ENCODE measurements at regions not wholly inside any gene's neighbourhood (a gene's known extent, or its start where the extent isn't known, plus 50 kb on each side); places are given as distances from the start of the nearest gene placed in this dataset.

GRCh38 chr6:8223678-8224077, 121.3 kb upstream of the EEF1E1 start:
- Mint-ChIP-seq H3K27ac (no peak overlapping the region), H3K9me3 (ENCODE audit: low read depth) (no peaks in the 10 kb centered on the region), H3K27me3 (no peaks in the 10 kb centered on the region), H3K4me1 (no peaks in the 10 kb centered on the region), H3K36me3 (no peaks in the 10 kb centered on the region), H3K4me3 (no peak overlapping the region)
- no peak for ATAC-seq
- no peak for DNase-seq
- CTCF ChIA-PET: no interaction called here

DNA sequence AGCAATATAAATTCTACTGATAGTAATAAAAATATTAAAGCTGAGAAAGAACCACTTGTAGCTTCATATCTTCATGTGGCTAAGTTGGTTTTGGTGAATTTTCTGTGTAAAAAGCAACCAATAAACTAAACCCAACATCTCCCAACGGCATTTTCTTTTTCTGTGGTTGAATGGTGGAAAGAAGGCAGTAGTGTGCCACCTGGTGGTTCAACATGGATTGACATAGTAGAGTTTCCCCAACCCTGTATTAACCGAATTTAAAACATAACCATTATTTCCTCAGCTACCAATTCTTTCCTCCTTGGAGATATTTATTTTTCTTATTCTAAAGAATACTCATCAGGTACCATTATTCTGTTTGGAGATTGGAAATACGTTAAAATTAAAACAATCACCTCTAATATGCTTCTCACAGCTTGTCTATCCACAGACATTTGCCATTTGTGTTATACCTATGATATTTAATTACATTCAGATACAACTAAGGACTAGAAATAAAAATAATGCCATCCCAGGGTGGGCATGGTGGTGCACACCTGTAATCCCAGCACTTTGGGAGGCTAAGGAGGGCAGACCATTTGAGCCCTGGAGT, 117.1 kb upstream of the EEF1E1 start:
- H3K4me3 Mint-ChIP-seq: no peak overlapping the region
- DNase-seq (peak; percentile 43), ATAC-seq (peak; percentile 42)
- H3K9me3 Mint-ChIP-seq (ENCODE audit: low read depth): no peaks in the 10 kb centered on the region
- H3K27ac Mint-ChIP-seq: no peak overlapping the region
- no peaks in the 10 kb centered on the region for H3K27me3 Mint-ChIP-seq
- CTCF ChIA-PET: interaction anchor here (0.9 to 2.6 kb wide), 16 partner anchors 9 to 498 kb away, joined by 3 to 37 read pairs (median 5); partner anchors contain the start of genes BMP6 and EEF1E1
- no peaks in the 10 kb centered on the region for H3K4me1 Mint-ChIP-seq
- no peaks in the 10 kb centered on the region for H3K36me3 Mint-ChIP-seq

- ATAC-seq (no peak), DNase-seq (no peak)
- Mint-ChIP-seq H3K9me3 (ENCODE audit: low read depth) (no peaks in the 10 kb centered on the region), H3K36me3 (no peaks in the 10 kb centered on the region), H3K27ac (no peak overlapping the region), H3K4me1 (no peaks in the 10 kb centered on the region), H3K27me3 (no peaks in the 10 kb centered on the region), H3K4me3 (no peak overlapping the region)
- CTCF ChIA-PET: interaction anchor here (0.9 to 2.6 kb wide), 17 partner anchors 8 to 497 kb away, joined by 3 to 37 read pairs (median 5); partner anchors contain the start of genes BMP6 and EEF1E1
These were observed 116.5 kb upstream of the EEF1E1 start for GRCh38 chr6:8218861-8219260.

- CTCF ChIA-PET: no interaction called here
- Mint-ChIP-seq H3K4me3 (no peak overlapping the region), H3K36me3 (no peaks in the 10 kb centered on the region), H3K9me3 (ENCODE audit: low read depth) (no peaks in the 10 kb centered on the region), H3K27ac (no peak overlapping the region), H3K27me3 (peaks cover 2% of the 10 kb centered on the region), H3K4me1 (no peaks in the 10 kb centered on the region)
- DNase-seq: no peak
- ATAC-seq: no peak
These were observed 113.3 kb upstream of the EEF1E1 start for GRCh38 chr6:8215631-8216030.

- Mint-ChIP-seq H3K9me3 (ENCODE audit: low read depth) (no peaks in the 10 kb centered on the region), H3K4me1 (no peaks in the 10 kb centered on the region), H3K4me3 (no peak overlapping the region), H3K36me3 (no peaks in the 10 kb centered on the region), H3K27me3 (peaks cover 2% of the 10 kb centered on the region), H3K27ac (no peak overlapping the region)
- DNase-seq: no peak
- CTCF ChIA-PET: no interaction called here
- no peak for ATAC-seq
These were observed 111.6 kb upstream of the EEF1E1 start for GRCh38 chr6:8213995-8214394.

DNA sequence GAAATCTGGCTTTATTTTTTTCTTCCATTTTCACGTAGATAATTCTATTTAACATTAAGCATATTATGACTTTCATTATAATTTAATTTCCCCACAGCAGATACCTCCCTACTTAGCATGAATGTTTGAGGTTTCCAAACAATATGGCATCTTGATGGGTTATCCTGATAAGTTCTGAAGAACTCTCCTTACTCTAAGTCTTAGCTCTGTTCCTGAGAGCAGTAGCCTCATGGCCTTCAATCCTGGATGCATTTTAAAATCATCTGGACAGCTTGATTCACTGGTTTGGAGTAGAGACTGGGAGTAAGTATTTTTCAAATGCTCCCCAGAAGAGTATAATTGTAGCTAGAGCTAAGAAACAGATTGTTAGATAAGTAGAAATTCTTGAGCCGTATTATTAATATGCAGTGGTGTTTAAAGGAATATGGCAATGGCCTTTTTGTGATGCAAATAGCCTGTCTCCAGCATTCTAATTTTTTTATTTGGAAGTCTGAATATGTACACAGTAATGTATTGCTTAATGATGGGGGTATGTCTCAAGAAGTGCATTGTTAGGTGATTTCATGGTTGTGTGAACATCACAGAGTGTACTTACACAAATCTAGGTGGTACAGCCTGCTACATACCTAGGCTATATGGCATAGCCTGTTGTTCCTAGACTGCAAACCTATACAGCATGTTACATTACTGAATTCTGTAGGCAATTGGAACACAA, 110.5 kb upstream of the EEF1E1 start:
- Mint-ChIP-seq H3K27ac (no peak overlapping the region), H3K4me1 (no peaks in the 10 kb centered on the region), H3K36me3 (no peaks in the 10 kb centered on the region), H3K27me3 (peaks cover 4% of the 10 kb centered on the region), H3K4me3 (no peak overlapping the region), H3K9me3 (ENCODE audit: low read depth) (no peaks in the 10 kb centered on the region)
- CTCF ChIA-PET: no interaction called here
- ATAC-seq (no peak), DNase-seq (no peak)

GRCh38 chr6:8207869-8208191, 105.5 kb upstream of the EEF1E1 start:
- no peak overlapping the region for H3K27ac Mint-ChIP-seq
- CTCF ChIA-PET: interaction anchor here (1.1 kb wide), 1 partner anchor 11 kb away, joined by 4 read pairs; no protein-coding TSS in a partner anchor

DNA sequence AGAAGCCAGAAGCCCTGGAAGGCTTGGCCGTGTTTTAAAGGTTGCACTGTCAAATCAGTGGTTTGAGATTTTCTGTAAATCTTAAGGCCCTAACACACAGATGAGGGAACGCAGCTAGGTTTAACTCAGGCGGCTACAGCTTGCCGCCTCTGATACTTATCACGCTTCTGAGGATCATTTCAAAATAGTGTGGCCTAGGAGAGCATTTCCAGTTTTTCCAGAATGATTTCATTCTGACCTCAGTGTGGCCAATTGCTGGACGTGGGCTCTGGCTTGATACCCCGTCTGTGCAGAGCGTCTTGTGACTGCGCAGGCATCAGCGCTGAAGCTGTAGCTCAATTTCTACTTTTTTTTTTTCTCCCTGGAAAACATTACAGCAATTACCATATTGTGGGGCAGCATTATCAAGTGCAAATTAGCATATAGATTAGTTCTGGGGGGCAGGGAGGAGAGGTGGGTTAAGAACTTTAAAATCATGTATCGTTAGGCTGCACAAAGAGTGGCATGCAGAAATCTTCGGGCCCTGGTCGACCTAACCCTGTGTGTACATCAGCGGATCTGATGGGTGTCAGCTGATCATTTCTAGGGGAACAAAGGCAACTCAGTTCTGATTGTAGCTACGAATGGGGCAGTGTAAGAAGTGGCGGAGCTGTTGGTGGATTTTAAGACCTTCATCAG, 105.0 kb upstream of the EEF1E1 start:
- Mint-ChIP-seq H3K4me1 (no peaks in the 10 kb centered on the region), H3K27ac (no peak overlapping the region), H3K4me3 (no peak overlapping the region), H3K9me3 (ENCODE audit: low read depth) (no peaks in the 10 kb centered on the region), H3K36me3 (no peaks in the 10 kb centered on the region), H3K27me3 (peaks cover 2% of the 10 kb centered on the region)
- ATAC-seq (no peak), DNase-seq (no peak)
- CTCF ChIA-PET: interaction anchor here (1.1 kb wide), 1 partner anchor 11 kb away, joined by 4 read pairs; no protein-coding TSS in a partner anchor

More at GRCh38 chr6:8207869-8208191, 105.5 kb upstream of the EEF1E1 start:
- no peak for ATAC-seq
- Mint-ChIP-seq H3K36me3 (no peaks in the 10 kb centered on the region), H3K27me3 (peaks cover 2% of the 10 kb centered on the region), H3K4me1 (no peaks in the 10 kb centered on the region), H3K9me3 (ENCODE audit: low read depth) (no peaks in the 10 kb centered on the region), H3K4me3 (no peak overlapping the region)
- DNase-seq: no peak

GRCh38 chr6:8203337-8203736, 101.0 kb upstream of the EEF1E1 start:
- DNase-seq (no peak), ATAC-seq (no peak)
- Mint-ChIP-seq H3K36me3 (no peaks in the 10 kb centered on the region), H3K9me3 (ENCODE audit: low read depth) (no peaks in the 10 kb centered on the region), H3K4me3 (no peak overlapping the region), H3K27ac (no peak overlapping the region), H3K27me3 (peaks cover 1% of the 10 kb centered on the region), H3K4me1 (no peaks in the 10 kb centered on the region)
- CTCF ChIA-PET: no interaction called here

DNA sequence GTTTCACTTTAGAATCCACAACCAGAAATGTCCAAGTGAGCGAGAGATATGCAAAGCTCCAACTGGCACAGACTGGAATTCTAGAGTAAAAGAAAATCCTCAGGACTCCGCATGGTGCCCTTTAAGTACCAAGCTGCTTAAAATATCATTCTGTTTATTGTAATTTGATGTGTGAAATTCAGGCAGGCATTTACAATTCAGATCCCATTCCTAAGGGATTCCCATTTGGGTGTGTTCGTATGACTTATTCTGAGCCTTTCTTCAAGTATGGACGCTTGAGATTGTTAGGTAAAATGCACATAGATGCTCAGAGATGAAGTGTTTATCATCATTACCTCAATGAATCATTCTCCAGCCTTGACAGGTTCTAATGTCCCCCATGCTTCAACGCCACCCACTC, 99.3 kb upstream of the EEF1E1 start:
- Mint-ChIP-seq H3K9me3 (ENCODE audit: low read depth) (no peaks in the 10 kb centered on the region), H3K4me3 (no peak overlapping the region), H3K4me1 (no peaks in the 10 kb centered on the region), H3K27me3 (no peaks in the 10 kb centered on the region), H3K36me3 (no peaks in the 10 kb centered on the region), H3K27ac (no peak overlapping the region)
- CTCF ChIA-PET: no interaction called here
- DNase-seq (no peak), ATAC-seq (no peak)

DNA sequence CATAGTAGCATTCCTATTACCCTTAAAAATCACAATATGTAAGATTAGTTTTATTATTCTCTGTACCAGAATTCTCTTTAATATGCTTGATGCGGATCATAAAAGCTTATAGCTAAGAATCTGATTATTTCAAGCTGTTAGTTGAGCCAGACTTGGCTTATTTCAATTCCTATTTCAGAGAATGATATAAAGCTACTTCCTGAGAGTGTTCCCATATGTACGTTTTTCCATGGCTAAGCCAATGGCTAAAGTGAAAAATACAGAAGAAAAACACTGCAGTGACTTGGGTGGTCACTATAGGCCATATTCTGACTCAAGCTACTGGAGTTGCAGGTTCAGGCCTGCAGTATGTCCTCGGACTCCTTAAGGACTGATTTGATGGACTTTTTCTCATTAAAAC, 97.9 kb upstream of the EEF1E1 start:
- no peaks in the 10 kb centered on the region for H3K36me3 Mint-ChIP-seq
- no peak overlapping the region for H3K4me3 Mint-ChIP-seq
- DNase-seq: no peak
- ATAC-seq: no peak
- CTCF ChIA-PET: no interaction called here
- no peak overlapping the region for H3K27ac Mint-ChIP-seq
- no peaks in the 10 kb centered on the region for H3K4me1 Mint-ChIP-seq
- H3K27me3 Mint-ChIP-seq: no peaks in the 10 kb centered on the region
- H3K9me3 Mint-ChIP-seq (ENCODE audit: low read depth): no peaks in the 10 kb centered on the region

DNA sequence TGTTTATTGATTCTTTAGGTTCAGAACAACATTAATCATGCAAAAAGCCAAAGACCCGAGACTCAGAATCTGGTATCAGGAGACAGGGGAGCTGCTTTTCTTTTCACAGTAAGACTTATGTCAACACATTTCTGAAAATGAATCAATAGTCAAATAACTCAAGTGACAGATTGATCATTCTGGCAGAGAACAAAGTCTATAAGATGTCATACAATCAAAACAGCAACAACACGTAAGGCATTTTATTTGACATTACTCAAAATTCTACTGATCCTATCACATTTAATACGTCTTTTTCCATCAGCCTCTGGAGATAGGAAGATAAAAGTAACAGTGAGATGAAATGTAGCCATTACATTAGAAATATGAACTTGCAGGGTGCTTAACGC, 93.4 kb upstream of the EEF1E1 start:
- CTCF ChIA-PET: no interaction called here
- Mint-ChIP-seq H3K4me1 (no peaks in the 10 kb centered on the region), H3K27me3 (peaks cover 2% of the 10 kb centered on the region), H3K36me3 (no peaks in the 10 kb centered on the region), H3K4me3 (no peak overlapping the region), H3K27ac (no peak overlapping the region), H3K9me3 (ENCODE audit: low read depth) (no peaks in the 10 kb centered on the region)
- ATAC-seq: no peak
- no peak for DNase-seq

GRCh38 chr6:8195040-8195713, 92.8 kb upstream of the EEF1E1 start:
- CTCF ChIA-PET: interaction anchor here (2.0 kb wide), 1 partner anchor 23 kb away, joined by 6 read pairs; no protein-coding TSS in a partner anchor
- Mint-ChIP-seq H3K36me3 (no peaks in the 10 kb centered on the region), H3K27me3 (peaks cover 2% of the 10 kb centered on the region)

More at GRCh38 chr6:8195040-8195713, 92.8 kb upstream of the EEF1E1 start:
- no peak for ATAC-seq
- Mint-ChIP-seq H3K4me1 (no peaks in the 10 kb centered on the region), H3K27ac (no peak overlapping the region), H3K9me3 (ENCODE audit: low read depth) (no peaks in the 10 kb centered on the region), H3K4me3 (no peak overlapping the region)
- no peak for DNase-seq
